Stimulated activated CD4-positive, alpha-beta T cell treated with anti-CD3 and anti-CD28 coated beads, Interleukin-12 subunit alpha, Interleukin-12 subunit beta, amount 100 ng/mL, for 4 hours (primary cell): ENCODE measurements at regions not wholly inside any gene's neighbourhood (a gene's known extent, or its start where the extent isn't known, plus 50 kb on each side); places are given as distances from the start of the nearest gene placed in this dataset.

Experiments
- DNase-seq: peaks from one replicate; pipeline ENCODE4 v3.0.0-alpha.2; 2020

GRCh38 chr11:122521626-122522025 lies 133.9 kb upstream of the UBASH3B start:
- DNase-seq = no peak

- no peak for DNase-seq
These were observed 137.8 kb upstream of the UBASH3B start for GRCh38 chr11:122517403-122518379.

GRCh38 chr11:122516686-122517085 lies 138.8 kb upstream of the UBASH3B start:
- DNase-seq = no peak

- no peak for DNase-seq
These were observed 141.5 kb upstream of the UBASH3B start for GRCh38 chr11:122513997-122514396.

GRCh38 chr11:122513328-122513727 lies 142.2 kb upstream of the UBASH3B start:
- DNase-seq = no peak

GRCh38 chr11:122512688-122513087 lies 142.8 kb upstream of the UBASH3B start:
- DNase-seq = no peak

- DNase-seq = no peak
These were observed 145.6 kb upstream of the UBASH3B start for GRCh38 chr11:122509899-122510298.

- no peak for DNase-seq
These were observed 146.4 kb upstream of the UBASH3B start for GRCh38 chr11:122509091-122509490.

- DNase-seq = peak; percentile 34
These were observed 150.1 kb upstream of the UBASH3B start for GRCh38 chr11:122505304-122506006.

- DNase-seq = no peak
These were observed 161.3 kb upstream of the UBASH3B start for GRCh38 chr11:122494221-122494620.

GRCh38 chr11:122491509-122491908 lies 164.0 kb upstream of the UBASH3B start:
- no peak for DNase-seq

- DNase-seq = no peak
These were observed 166.4 kb upstream of the UBASH3B start for GRCh38 chr11:122488892-122489706.

GRCh38 chr11:122487669-122488068 lies 167.9 kb upstream of the UBASH3B start:
- no peak for DNase-seq

- no peak for DNase-seq
These were observed 168.6 kb upstream of the UBASH3B start for GRCh38 chr11:122486793-122487495.

- DNase-seq = no peak
These were observed 176.5 kb upstream of the UBASH3B start for GRCh38 chr11:122478986-122479385.

- DNase-seq = no peak
These were observed 186.6 kb upstream of the UBASH3B start for GRCh38 chr11:122468965-122469364.

GRCh38 chr11:122463530-122463929 lies 192.0 kb upstream of the UBASH3B start:
- DNase-seq = no peak

GRCh38 chr11:122459064-122459463 lies 196.5 kb upstream of the UBASH3B start:
- DNase-seq = no peak

GRCh38 chr11:122453586-122453985 lies 201.9 kb upstream of the UBASH3B start:
- no peak for DNase-seq

GRCh38 chr11:122451911-122452310 lies 203.6 kb upstream of the UBASH3B start:
- DNase-seq = no peak

- DNase-seq = no peak
These were observed 213.9 kb upstream of the UBASH3B start for GRCh38 chr11:122441666-122442035.
